ENCODE measurements at regions not wholly inside any gene's neighbourhood (a gene's known extent, or its start where the extent isn't known, plus 50 kb on each side); places are given as distances from the start of the nearest gene placed in this dataset.

DNA sequence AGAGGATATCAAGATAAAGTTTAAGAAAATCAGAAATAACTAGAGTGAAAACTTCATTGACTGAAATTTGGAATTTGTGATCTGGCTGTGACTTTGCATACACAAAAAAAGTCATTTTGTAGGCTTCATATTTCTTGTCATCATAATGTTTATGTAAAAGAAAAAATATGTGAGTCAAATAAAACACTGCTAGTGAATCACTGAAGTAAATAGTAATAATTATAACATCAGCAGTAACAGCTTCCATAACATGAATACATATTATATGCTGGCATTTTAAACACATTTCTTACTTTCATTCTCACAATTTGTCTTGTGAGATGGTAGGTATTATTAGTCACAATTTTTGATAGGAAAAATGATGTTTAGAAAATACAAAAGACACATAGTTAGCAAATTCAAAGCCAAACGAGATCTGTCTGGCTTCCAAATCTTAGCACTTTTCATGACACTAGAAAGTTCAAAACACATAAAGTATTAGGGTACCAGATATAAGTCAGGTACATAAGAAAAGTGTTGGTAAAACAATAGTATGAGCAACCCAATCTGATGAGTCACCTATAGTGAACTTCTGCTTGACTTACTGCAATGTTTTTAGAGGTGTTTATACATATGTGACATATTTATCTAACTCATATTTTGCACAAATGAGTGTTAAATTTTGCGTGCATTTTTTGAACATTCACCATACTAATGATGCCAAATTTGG is 241.0 kb upstream of the SNX7 start:
- CTCF ChIA-PET = no interaction called here
- no peak overlapping the region for H3K4me3 ChIP-seq
- no peak for ATAC-seq
- no peaks in the 10 kb centered on the region for H3K9me3 ChIP-seq
- no peak for TF ChIP-seq FOSL2 (IDR thresholded peaks at IDR 0.05)
- peak; percentile 65 for TF ChIP-seq FOSL2 (CRISPR knock-in tag; IDR thresholded peaks at IDR 0.05)
- TF ChIP-seq ZSCAN20 (CRISPR knock-in tag; IDR thresholded peaks at IDR 0.05) = no peak
- no peaks in the 10 kb centered on the region for H3K4me1 ChIP-seq
- no peak for DNase-seq (ENCODE audit: low read depth in 1 of 2, low spot score in 1 of 2)
- no peak overlapping the region for H3K4me2 ChIP-seq
- WGBS (ENCODE audit: missing lambda C conversion rate) = 47% methylated on average over 2 of the region's 2 CpGs
- H3K27ac ChIP-seq = no peak overlapping the region
- POLR2A ChIA-PET = no interaction called here
- no peak for FAIRE-seq

DNA sequence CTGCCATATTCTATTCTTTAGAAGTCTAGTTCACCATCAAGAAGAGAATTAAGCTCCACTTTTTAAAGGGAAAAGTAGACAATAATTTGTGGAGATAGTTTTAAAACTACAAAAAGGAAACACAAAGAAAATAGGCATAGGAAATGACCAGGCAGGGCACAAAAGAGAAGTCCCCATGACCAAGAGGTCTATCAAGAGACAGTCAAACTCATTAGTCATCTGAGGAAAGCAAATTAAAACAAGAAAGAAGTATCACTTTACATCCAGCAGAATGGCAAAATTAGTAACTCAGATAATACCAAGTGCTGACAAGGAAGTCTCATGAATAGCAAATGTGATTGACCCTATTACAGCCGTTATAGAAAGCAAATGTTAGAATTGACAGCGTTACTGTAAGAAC is 243.7 kb upstream of the SNX7 start:
- CTCF ChIA-PET = no interaction called here
- POLR2A ChIA-PET = no interaction called here
- no peaks in the 10 kb centered on the region for H3K4me1 ChIP-seq
- no peak overlapping the region for H3K4me3 ChIP-seq
- FAIRE-seq (no peak), ATAC-seq (no peak), DNase-seq (ENCODE audit: low read depth in 1 of 2, low spot score in 1 of 2) (no peak)
- H3K27ac ChIP-seq = no peak overlapping the region
- TF ChIP-seq, protein P1, sequence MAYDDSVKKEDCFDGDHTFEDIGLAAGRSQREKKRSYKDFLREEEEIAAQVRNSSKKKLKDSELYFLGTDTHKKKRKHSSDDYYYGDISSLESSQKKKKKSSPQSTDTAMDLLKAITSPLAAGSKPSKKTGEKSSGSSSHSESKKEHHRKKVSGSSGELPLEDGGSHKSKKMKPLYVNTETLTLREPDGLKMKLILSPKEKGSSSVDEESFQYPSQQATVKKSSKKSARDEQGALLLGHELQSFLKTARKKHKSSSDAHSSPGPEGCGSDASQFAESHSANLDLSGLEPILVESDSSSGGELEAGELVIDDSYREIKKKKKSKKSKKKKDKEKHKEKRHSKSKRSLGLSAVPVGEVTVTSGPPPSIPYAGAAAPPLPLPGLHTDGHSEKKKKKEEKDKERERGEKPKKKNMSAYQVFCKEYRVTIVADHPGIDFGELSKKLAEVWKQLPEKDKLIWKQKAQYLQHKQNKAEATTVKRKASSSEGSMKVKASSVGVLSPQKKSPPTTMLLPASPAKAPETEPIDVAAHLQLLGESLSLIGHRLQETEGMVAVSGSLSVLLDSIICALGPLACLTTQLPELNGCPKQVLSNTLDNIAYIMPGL (CRISPR knock-in tag; IDR thresholded peaks at IDR 0.05; ENCODE audit: borderline replicate concordance) = no peak
- TF ChIP-seq FOSB (CRISPR knock-in tag; IDR thresholded peaks at IDR 0.05) (no peak), HOXB5 (CRISPR knock-in tag; IDR thresholded peaks at IDR 0.05) (no peak), SREBF2 (IDR thresholded peaks at IDR 0.05) (no peak), CBX2 (IDR thresholded peaks at IDR 0.05; ENCODE audit: borderline replicate concordance, low read depth) (no peak)
- 88% methylated on average over 2 of the region's 2 CpGs for WGBS (ENCODE audit: missing lambda C conversion rate)
- H3K4me2 ChIP-seq = no peak overlapping the region
- H3K9me3 ChIP-seq = no peaks in the 10 kb centered on the region

DNA sequence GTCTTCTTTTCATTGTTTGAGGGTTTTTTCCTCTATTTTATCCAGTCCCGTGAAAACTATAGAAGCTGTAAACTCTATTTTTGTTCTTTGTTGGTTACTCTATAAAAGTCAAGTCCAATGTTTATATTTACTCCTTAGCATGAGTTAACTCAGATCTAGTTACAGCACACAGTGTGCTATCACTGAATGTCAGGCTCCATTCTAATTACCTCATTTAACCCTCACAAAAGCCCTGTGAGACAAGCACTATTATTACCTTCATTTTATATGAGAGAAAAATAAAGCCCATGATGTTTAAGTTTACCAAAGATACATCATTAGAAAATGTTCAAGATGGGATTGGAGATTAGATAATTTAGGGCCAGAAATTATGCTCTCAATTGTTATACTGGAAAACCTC is 251.4 kb upstream of the SNX7 start:
- FAIRE-seq = no peak
- Histone ChIP-seq H3K4me1 (peaks cover 18% of the 10 kb centered on the region), H3K4me2 (no peak overlapping the region), H3K27ac (no peak overlapping the region), H3K4me3 (no peak overlapping the region), H3K9me3 (no peaks in the 10 kb centered on the region)
- TF ChIP-seq RFX5 (IDR thresholded peaks at IDR 0.05) = no peak
- TF ChIP-seq, protein P2, sequence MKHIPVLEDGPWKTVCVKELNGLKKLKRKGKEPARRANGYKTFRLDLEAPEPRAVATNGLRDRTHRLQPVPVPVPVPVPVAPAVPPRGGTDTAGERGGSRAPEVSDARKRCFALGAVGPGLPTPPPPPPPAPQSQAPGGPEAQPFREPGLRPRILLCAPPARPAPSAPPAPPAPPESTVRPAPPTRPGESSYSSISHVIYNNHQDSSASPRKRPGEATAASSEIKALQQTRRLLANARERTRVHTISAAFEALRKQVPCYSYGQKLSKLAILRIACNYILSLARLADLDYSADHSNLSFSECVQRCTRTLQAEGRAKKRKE (CRISPR knock-in tag; IDR thresholded peaks at IDR 0.05; ENCODE audit: low read depth) = no peak
- TF ChIP-seq NFE2L2 (conservative IDR thresholded peaks at IDR 0.05; ENCODE audit: low read length) = no peak
- no peak for TF ChIP-seq BHLHE40 (IDR thresholded peaks at IDR 0.05; ENCODE audit: low read depth, low read length)
- TF ChIP-seq FOSB (CRISPR knock-in tag; IDR thresholded peaks at IDR 0.05) = no peak
- no peak for TF ChIP-seq MYC (IDR thresholded peaks at IDR 0.05; ENCODE audit: borderline replicate concordance, low read length)
- no peak for TF ChIP-seq RNF2 (IDR thresholded peaks at IDR 0.05; ENCODE audit: borderline replicate concordance, low read depth)
- TF ChIP-seq RCOR1 (IDR thresholded peaks at IDR 0.05; ENCODE audit: low read depth, low read length) = no peak
- TF ChIP-seq FOXS1 (CRISPR knock-in tag; IDR thresholded peaks at IDR 0.05) = no peak
- TF ChIP-seq HOXA7 (CRISPR knock-in tag; IDR thresholded peaks at IDR 0.05) = no peak
- no peak for TF ChIP-seq TFCP2L1 (CRISPR knock-in tag; IDR thresholded peaks at IDR 0.05)
- TF ChIP-seq EHMT2 (IDR thresholded peaks at IDR 0.05; ENCODE audit: low read depth) = no peak
- TF ChIP-seq HEYL (CRISPR knock-in tag; IDR thresholded peaks at IDR 0.05) = no peak
- CTCF ChIA-PET = no interaction called here
- whole genome bisulfite sequencing (ENCODE audit: missing lambda C conversion rate) = 90% methylated on average over 1 of the region's 1 CpG
- ATAC-seq = no peak
- no peak for DNase-seq (ENCODE audit: low read depth in 1 of 2, low spot score in 1 of 2)
- POLR2A ChIA-PET = no interaction called here
